GM12892 (cell line): ENCODE measurements at regions not wholly inside any gene's neighbourhood (a gene's known extent, or its start where the extent isn't known, plus 50 kb on each side); places are given as distances from the start of the nearest gene placed in this dataset.
"Not testable (repeated sequence)": the region's sequence is repeated elsewhere in the genome, so short reads cannot be mapped to it uniquely, and the experiment has no call there.

Experiments
- DNase-seq: peaks from one replicate; pipeline ENCODE4 v3.0.0; 2011; ENCODE audit not compliant: insufficient read length
- FAIRE-seq: peaks from 2 replicates; lab custom pipeline; 2011; peaks lifted over from hg19 to GRCh38; lab: Jason Lieb, UNC
- POLR2A ChIP-seq: IDR thresholded peaks from 2 replicates; pipeline ENCODE4 v1.6.1; 2011; ENCODE audit warnings: low read depth, low read length, control low read depth
- POLR2AphosphoS5 ChIP-seq: IDR thresholded peaks from 2 replicates; pipeline ENCODE4 v1.6.1; 2011; ENCODE audit warnings: low read depth, low read length, control low read depth
- TAF1 ChIP-seq: IDR thresholded peaks from 2 replicates; pipeline ENCODE4 v1.6.1; 2011; ENCODE audit warnings: low read depth, mild to moderate bottlenecking, control low read depth, low read length, borderline replicate concordance

DNA sequence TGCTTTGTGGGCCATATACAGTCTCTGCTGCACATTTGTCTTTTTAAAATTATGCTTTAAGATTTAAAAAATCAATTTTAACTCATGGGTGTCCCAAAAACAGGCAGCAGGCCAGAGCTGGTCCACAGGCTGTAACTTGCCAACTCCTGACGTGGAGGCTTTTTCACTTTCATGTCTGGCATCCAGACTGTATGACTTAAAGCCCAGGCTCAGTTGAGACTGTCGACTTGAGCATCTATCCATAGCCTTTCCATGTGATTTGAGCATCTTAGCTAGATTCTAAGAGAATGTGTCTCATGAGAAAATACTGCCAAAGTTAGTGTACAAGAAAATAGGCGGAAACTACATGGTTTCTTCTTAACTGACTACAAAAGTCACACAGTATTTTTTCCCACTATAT lies 559.0 kb upstream of the TUSC1 start:
- FAIRE-seq, result no peak
- DNase-seq, result no peak
- TF ChIP-seq TAF1 (no peak), POLR2A (no peak), POLR2AphosphoS5 (no peak)

- no peak for DNase-seq
- no peak for FAIRE-seq
- no peak for TF ChIP-seq POLR2A
- TF ChIP-seq TAF1, result no peak
- TF ChIP-seq POLR2AphosphoS5, result no peak
Observed at GRCh38 chr9:26234865-26235264, 556.6 kb upstream of the TUSC1 start.

GRCh38 chr9:26231391-26231790 lies 553.1 kb upstream of the TUSC1 start:
- no peak for TF ChIP-seq POLR2AphosphoS5
- no peak for TF ChIP-seq POLR2A
- DNase-seq (no peak), FAIRE-seq (no peak)

DNA sequence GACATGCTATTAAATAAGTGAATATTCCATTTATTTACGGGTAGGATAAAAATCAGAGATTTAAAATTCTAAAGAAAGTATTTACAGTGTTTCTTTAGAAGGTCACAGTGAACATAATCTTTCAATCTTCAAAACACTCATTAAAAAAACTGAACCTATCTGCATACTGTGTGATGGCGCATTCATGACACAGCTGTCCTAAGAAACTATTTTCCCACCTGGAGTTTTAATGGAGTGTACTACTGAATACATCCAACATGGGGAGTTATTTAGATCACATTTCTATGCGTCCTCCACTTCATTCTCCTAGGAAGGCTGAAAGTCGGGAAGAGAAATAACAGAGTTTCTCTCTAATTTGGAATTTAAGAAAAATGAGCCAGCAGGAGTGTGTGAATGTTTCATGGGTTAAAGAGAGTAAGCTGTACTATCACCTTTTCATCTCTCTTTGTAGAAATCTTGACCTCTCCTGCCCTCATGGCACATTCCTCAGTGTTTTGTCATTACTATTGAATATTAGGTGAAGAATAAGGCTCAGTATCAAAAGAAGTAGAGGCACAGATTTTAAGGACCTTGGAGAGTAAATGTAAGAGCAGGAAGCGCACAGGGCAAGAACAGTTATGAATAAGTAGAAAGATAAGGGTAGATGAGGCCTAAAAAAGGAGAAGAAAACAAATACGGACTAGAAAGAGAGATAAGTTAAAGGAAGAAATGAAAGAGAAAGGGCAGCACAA lies 551.2 kb upstream of the TUSC1 start:
- no peak for DNase-seq
- TF ChIP-seq TAF1 (no peak), POLR2AphosphoS5 (no peak), POLR2A (no peak)
- no peak for FAIRE-seq

DNA sequence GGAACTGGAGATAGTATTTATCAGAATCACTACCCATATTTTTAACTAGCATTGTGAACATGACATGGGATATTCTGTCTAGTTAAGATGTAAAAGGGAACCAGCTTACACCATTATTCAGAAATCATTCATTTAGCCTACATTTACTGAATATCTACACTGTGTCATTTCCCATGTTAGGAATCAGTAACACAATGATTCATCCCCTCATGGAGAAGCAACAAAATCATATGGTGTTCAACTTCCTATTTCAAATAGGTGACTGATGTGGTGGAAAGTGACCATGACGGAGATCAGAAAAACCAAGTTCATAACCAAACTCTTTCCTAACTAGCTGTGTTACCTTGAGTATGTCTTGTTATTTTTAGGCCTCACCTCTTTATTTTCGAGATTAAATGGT lies 550.0 kb upstream of the TUSC1 start:
- DNase-seq (no peak), FAIRE-seq (no peak)
- TF ChIP-seq POLR2AphosphoS5, result no peak
- no peak for TF ChIP-seq TAF1

DNA sequence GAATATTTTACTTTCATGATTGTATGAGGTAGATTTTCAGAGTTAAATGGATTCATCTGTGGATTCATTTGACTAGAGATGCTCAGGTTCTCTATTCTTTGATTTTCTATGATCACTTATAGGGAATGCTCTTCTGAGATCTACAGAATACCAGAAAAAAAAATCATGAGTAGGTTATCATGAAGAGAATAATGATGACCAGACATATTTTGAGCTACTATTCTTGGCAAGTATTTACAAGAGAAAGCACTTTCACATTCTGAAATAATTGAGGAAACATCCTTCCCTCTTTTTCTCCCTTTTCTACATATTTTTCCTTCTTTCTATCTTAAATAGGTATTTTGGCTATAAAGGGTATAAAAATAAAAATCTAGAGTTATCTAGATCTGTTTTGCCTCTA lies 543.0 kb upstream of the TUSC1 start:
- DNase-seq, result no peak
- TF ChIP-seq POLR2A (no peak), TAF1 (no peak), POLR2AphosphoS5 (no peak)
- FAIRE-seq, result no peak

DNA sequence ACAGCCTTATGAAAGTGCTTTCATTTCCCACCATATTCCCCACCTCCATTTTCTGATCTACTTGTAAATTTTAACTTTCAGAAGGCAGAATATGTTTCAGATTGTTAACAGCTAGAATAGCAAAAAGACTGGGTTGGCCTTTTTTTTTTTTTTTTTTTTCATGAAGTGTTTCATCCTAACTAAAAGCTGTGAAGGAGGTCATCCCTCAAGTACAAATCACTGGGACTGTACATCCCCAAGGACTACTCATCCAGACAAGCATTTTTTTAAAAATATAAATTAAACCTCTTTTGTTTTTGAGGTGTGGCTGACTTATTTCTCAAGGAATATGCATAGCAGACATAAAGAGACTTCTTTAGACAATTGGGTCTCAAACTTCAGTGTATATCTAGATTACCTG lies 542.1 kb upstream of the TUSC1 start:
- no peak for DNase-seq
- no peak for TF ChIP-seq POLR2A
- no peak for TF ChIP-seq POLR2AphosphoS5
- no peak for FAIRE-seq

DNA sequence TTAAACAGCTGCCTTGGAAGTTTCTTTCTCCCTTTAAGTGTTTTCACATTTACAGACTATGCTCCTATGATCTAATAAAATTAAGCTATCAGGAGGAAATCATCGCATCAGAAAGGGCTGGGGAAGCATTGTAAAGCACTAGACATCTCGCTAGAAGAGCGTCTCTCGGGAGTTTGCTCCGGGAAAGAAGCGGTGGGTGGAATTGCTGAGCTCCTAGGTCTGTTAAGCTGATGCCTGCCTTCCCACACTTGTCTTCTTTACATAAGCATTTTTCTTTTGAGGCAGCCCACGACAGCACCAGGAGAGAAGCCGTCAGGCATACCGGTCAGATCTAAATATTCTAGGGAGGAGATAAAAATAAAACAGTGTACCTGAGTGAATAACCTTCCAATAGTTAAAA lies 541.7 kb upstream of the TUSC1 start:
- FAIRE-seq, result no peak
- TF ChIP-seq POLR2AphosphoS5 (no peak), TAF1 (no peak), POLR2A (no peak)
- DNase-seq, result no peak

DNA sequence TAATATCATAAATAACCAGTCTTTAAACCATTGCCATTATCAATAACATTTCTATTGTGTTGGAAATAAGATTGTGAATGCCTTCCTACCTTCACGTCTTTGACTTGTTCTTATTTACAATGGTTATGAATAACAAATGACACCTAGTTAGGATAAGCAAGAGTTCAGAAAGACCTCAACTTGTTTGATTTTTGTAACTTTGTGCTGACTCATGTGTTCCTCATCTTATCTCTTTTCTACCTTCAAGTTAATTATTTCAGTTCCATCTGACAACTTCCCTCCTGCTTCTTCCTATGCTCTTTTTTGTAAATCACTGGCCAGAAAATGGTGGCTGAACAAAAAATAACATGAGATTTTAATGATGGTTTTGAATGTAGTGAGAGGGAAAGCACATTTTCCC lies 538.5 kb upstream of the TUSC1 start:
- FAIRE-seq (no peak), DNase-seq (no peak)
- no peak for TF ChIP-seq TAF1
- no peak for TF ChIP-seq POLR2AphosphoS5
- TF ChIP-seq POLR2A, result no peak

- not testable (repeated sequence) for DNase-seq, FAIRE-seq
Observed at GRCh38 chr9:26214713-26215444, 536.6 kb upstream of the TUSC1 start.

DNA sequence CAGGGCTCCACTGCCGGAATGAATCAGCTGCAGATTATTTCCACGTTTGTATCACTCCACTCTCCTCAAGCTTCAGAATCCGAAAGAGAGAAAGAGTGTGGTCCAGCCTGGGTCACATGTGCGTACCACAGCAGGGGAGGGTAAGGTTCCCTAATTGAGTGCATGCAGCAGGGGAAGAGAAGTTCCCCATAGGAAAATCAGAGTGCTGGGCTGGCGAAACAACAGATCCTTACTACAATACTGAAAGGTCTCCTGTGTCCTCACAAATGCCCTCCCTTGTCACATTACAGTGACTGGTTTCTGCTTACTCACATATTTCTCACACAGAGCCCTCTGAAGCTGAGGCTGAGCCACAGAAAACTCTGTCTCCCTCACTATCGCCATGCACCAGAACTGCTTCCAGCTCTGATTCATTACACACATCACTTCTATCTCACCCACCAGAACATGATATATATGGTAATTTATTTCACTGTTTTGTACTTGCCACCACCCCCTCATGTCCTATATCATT lies 532.2 kb upstream of the TUSC1 start:
- FAIRE-seq (peak; percentile 67), DNase-seq (no peak)
- TF ChIP-seq POLR2AphosphoS5 (no peak), TAF1 (no peak), POLR2A (no peak)

GRCh38 chr9:26205261-26205660 lies 527.0 kb upstream of the TUSC1 start:
- DNase-seq (no peak), FAIRE-seq (no peak)
- TF ChIP-seq POLR2A, result no peak
- no peak for TF ChIP-seq TAF1
- TF ChIP-seq POLR2AphosphoS5, result no peak
